Panc1 (cell line): ENCODE measurements at regions not wholly inside any gene's neighbourhood (a gene's known extent, or its start where the extent isn't known, plus 50 kb on each side); places are given as distances from the start of the nearest gene placed in this dataset.

Experiments used
- ATAC-seq: fragments of 200-7000 bp; cut with Tn5 transposase; 2 replicates; pipeline ENCODE4 v1.9.1; 2020; ENCODE audit warnings: mild to moderate bottlenecking, moderate library complexity
- BruUV-seq: library from RNA; stranded (reverse); fragments of 400-500 nt; replicated peaks from 2 replicates; lab custom pipeline; 2021; lab: Mats Ljungman, UMichigan
- CTCF ChIA-PET: fragments of 300-600 bp; sonication (Branson Sonifier 250); formaldehyde crosslinking; loops from one replicate; lab custom pipeline; 2022; ENCODE audit warnings: antibody characterized with exemption; lab: Charles Lee
- POLR2A ChIA-PET: fragments of 300-600 bp; sonication (Branson Sonifier 250); formaldehyde crosslinking; loops from one replicate; lab custom pipeline; 2022; ENCODE audit warnings: antibody characterized with exemption; lab: Charles Lee
- DNase-seq: peaks from one replicate; pipeline ENCODE4 v3.0.0-alpha.2; 2010; ENCODE audit warnings: low read depth, low spot score
- H3K27ac ChIP-seq: 2 replicates; pipeline ENCODE4 v1.5.1; 2011; ENCODE audit warnings: mild to moderate bottlenecking, low read length, inconsistent platforms
- H3K27me3 ChIP-seq: fragments of 200-500 bp; sonication (Bioruptor generic); 2 replicates; pipeline ENCODE4 v1.6.0; 2014; ENCODE audit warnings: low read length, inconsistent platforms; ENCODE audit not compliant: control insufficient read depth, insufficient read depth
- H3K36me3 ChIP-seq: fragments of 200-500 bp; sonication (Bioruptor generic); 2 replicates; pipeline ENCODE4 v1.5.1; 2014; ENCODE audit warnings: inconsistent platforms, mild to moderate bottlenecking, low read length, moderate library complexity; ENCODE audit not compliant: control insufficient read depth, insufficient read depth
- H3K4me1 ChIP-seq: 2 replicates; pipeline ENCODE4 v1.5.1; 2011; ENCODE audit warnings: inconsistent platforms, mild to moderate bottlenecking, low read length, moderate library complexity; ENCODE audit not compliant: control insufficient read depth, insufficient read depth
- H3K4me3 ChIP-seq, 2 experiments: 2 replicates each; pipeline ENCODE4 v1.5.1; 2011 to 2012; ENCODE audit warnings: low read depth in 2 of 2, low read length in 2 of 2, mild to moderate bottlenecking in 2 of 2, inconsistent platforms in 1 of 2, moderate library complexity in 1 of 2
- H3K9me3 ChIP-seq: fragments of 200-500 bp; sonication (Bioruptor generic); 2 replicates; pipeline ENCODE4 v1.5.1; 2014; ENCODE audit warnings: low read depth, mild to moderate bottlenecking, inconsistent platforms, low read length, moderate library complexity; ENCODE audit not compliant: control insufficient read depth, insufficient read depth
- POLR2AphosphoS5 ChIP-seq: IDR thresholded peaks from 2 replicates; pipeline ENCODE4 v1.6.1; 2012; ENCODE audit warnings: mild to moderate bottlenecking, low read depth, low read length, moderate library complexity
- REST ChIP-seq, 2 experiments: IDR thresholded peaks; 2 replicates each; pipeline ENCODE4 v1.6.1; 2011 to 2012; ENCODE audit warnings: low read depth in 2 of 2, control low read depth in 1 of 2, low read length in 1 of 2, mild to moderate bottlenecking in 1 of 2, moderate library complexity in 1 of 2; ENCODE audit not compliant: insufficient read depth in 1 of 2
- SIN3A ChIP-seq: IDR thresholded peaks from 2 replicates; pipeline ENCODE4 v1.6.1; 2012; ENCODE audit warnings: low read depth, mild to moderate bottlenecking, low read length, moderate library complexity, borderline replicate concordance; ENCODE audit not compliant: insufficient read depth
- TCF7L2 ChIP-seq: IDR thresholded peaks from 2 replicates; pipeline ENCODE4 v1.6.1; 2011; ENCODE audit warnings: mild to moderate bottlenecking, low read depth, low read length, inconsistent platforms
- in situ Hi-C: cut with HindIII; loops from 2 replicates; pipeline ENCODE4 v1.10.0; 2016; ENCODE audit warnings: low sequenced_read_pairs, low pct_unique_long_range_greater_than_20kb
- intact Hi-C: fragments of 100-400 bp; cut with micrococcal nuclease; formaldehyde crosslinking; loops from one replicate; pipeline ENCODE4 v1.10.0; 2022; ENCODE audit not compliant: unreplicated experiment
- TF ChIP-seq, protein P1 (sequence below): fragments of 450-650 bp; IDR thresholded peaks from 2 replicates; pipeline ENCODE4 v1.5.1; 2017; ENCODE audit warnings: mild to moderate bottlenecking

- no peaks in the 10 kb centered on the region for H3K27me3 ChIP-seq
- BruUV-seq: no TSS peak
- in situ Hi-C loops: no loop called here
- H3K36me3 ChIP-seq: no peaks in the 10 kb centered on the region
- intact Hi-C loops: no loop called here
- CTCF ChIA-PET: no interaction called here
- H3K9me3 ChIP-seq: no peaks in the 10 kb centered on the region
- no peak overlapping the region for H3K27ac ChIP-seq
- H3K4me1 ChIP-seq: no peaks in the 10 kb centered on the region
- H3K4me3 ChIP-seq: no peak overlapping the region
- DNase-seq (no peak), ATAC-seq (no peak)
- TF ChIP-seq TCF7L2: no peak
- TF ChIP-seq SIN3A: no peak
- TF ChIP-seq REST (IDR thresholded peaks at IDR 0.05; ENCODE audit: insufficient read depth in 1 of 2, low read depth in 2 of 2, low read length in 1 of 2): no peak
- TF ChIP-seq, protein P1, sequence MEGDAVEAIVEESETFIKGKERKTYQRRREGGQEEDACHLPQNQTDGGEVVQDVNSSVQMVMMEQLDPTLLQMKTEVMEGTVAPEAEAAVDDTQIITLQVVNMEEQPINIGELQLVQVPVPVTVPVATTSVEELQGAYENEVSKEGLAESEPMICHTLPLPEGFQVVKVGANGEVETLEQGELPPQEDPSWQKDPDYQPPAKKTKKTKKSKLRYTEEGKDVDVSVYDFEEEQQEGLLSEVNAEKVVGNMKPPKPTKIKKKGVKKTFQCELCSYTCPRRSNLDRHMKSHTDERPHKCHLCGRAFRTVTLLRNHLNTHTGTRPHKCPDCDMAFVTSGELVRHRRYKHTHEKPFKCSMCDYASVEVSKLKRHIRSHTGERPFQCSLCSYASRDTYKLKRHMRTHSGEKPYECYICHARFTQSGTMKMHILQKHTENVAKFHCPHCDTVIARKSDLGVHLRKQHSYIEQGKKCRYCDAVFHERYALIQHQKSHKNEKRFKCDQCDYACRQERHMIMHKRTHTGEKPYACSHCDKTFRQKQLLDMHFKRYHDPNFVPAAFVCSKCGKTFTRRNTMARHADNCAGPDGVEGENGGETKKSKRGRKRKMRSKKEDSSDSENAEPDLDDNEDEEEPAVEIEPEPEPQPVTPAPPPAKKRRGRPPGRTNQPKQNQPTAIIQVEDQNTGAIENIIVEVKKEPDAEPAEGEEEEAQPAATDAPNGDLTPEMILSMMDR: no peak
- no peak for TF ChIP-seq POLR2AphosphoS5
- POLR2A ChIA-PET: interaction anchor here (0.6 kb wide), 1 partner anchor 747 kb away, joined by 3 read pairs; no protein-coding TSS in a partner anchor
These were observed 97.9 kb upstream of the CDH11 start for GRCh38 chr16:65219786-65220185.

DNA sequence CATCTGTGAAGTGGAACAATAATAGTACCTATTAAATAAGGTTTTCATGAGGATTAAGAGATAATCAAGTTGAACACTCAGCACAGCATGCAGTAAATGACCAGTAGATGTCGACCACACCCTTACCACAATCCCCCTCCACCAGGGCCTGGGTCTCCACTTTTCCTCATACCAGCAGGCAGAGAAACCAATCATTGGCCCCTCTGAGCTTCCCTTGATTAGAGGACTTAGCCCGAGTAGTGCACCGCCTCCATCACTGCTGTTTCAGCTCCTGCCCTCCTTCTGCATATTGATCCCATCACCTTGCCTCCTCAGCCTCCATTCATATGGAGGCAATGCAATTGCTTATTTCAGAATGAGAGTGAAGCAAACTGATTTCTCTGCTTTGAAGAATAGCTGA lies 96.5 kb upstream of the CDH11 start:
- intact Hi-C loops: no loop called here
- no peak for ATAC-seq
- no peak for TF ChIP-seq POLR2AphosphoS5
- no peak for TF ChIP-seq TCF7L2

GRCh38 chr16:65213866-65214595 lies 92.2 kb upstream of the CDH11 start:
- Histone ChIP-seq H3K27ac (no peak overlapping the region), H3K4me3 (no peak overlapping the region), H3K36me3 (no peaks in the 10 kb centered on the region), H3K9me3 (no peaks in the 10 kb centered on the region), H3K4me1 (no peaks in the 10 kb centered on the region), H3K27me3 (no peaks in the 10 kb centered on the region)
- BruUV-seq: no TSS peak
- CTCF ChIA-PET: no interaction called here
- in situ Hi-C loops (no loop called here), intact Hi-C loops (no loop called here)
- POLR2A ChIA-PET: no interaction called here
- DNase-seq (no peak), ATAC-seq (no peak)
- no peak for TF ChIP-seq REST (IDR thresholded peaks at IDR 0.05; ENCODE audit: insufficient read depth in 1 of 2, low read depth in 2 of 2, low read length in 1 of 2)
- no peak for TF ChIP-seq TCF7L2
- TF ChIP-seq, protein P1: no peak
- TF ChIP-seq SIN3A: no peak
- TF ChIP-seq POLR2AphosphoS5: no peak

More for the DNA sequence above, 96.5 kb upstream of the CDH11 start:
- no peak overlapping the region for H3K27ac ChIP-seq
- no peak overlapping the region for H3K4me3 ChIP-seq
- H3K4me1 ChIP-seq: no peaks in the 10 kb centered on the region
- no TSS peak for BruUV-seq
- POLR2A ChIA-PET: no interaction called here
- no peaks in the 10 kb centered on the region for H3K9me3 ChIP-seq
- no peak for DNase-seq
- no peaks in the 10 kb centered on the region for H3K27me3 ChIP-seq
- in situ Hi-C loops: no loop called here
- H3K36me3 ChIP-seq: no peaks in the 10 kb centered on the region
- CTCF ChIA-PET: no interaction called here
